ENCODE measurements at regions not wholly inside any gene's neighbourhood (a gene's known extent, or its start where the extent isn't known, plus 50 kb on each side); places are given as distances from the start of the nearest gene placed in this dataset.
"Not testable (repeated sequence)": the region's sequence is repeated elsewhere in the genome, so short reads cannot be mapped to it uniquely, and the experiment has no call there.

- H3K4me1 ChIP-seq (ENCODE audit: low read length) = no peaks in the 10 kb centered on the region
- H3K79me2 ChIP-seq (ENCODE audit: low read length) = no peaks in the 10 kb centered on the region
- no peak overlapping the region for H3K4me3 ChIP-seq (ENCODE audit: low read length)
- H3K36me3 ChIP-seq (replicated peaks; ENCODE audit: low read depth, low read length) = no peaks in the 10 kb centered on the region
- H3K4me2 ChIP-seq (ENCODE audit: low read length) = no peak overlapping the region
- no peak overlapping the region for H3K27ac ChIP-seq (ENCODE audit: low read length)
- H4K20me1 ChIP-seq (ENCODE audit: insufficient read depth, low read length) = no peaks in the 10 kb centered on the region
- H3K9me3 ChIP-seq (ENCODE audit: insufficient read depth, low read length) = no peaks in the 10 kb centered on the region
- no peak overlapping the region for H2AFZ ChIP-seq (ENCODE audit: low read depth, low read length)
- no peaks in the 10 kb centered on the region for H3K27me3 ChIP-seq (ENCODE audit: low read depth, low read length)
- no peak overlapping the region for H3K9ac ChIP-seq (ENCODE audit: low read length)
- TF ChIP-seq CTCF (IDR thresholded peaks at IDR 0.05; ENCODE audit: low read depth, low read length) (no peak), EZH2phosphoT487 (IDR thresholded peaks at IDR 0.05; ENCODE audit: low read depth) (no peak)
Observed at GRCh38 chr16:13718748-13719147, 201.2 kb upstream of the ERCC4 start.

- Histone ChIP-seq H3K9me3 (ENCODE audit: insufficient read depth, low read length) (no peaks in the 10 kb centered on the region), H3K27ac (ENCODE audit: low read length) (no peak overlapping the region), H2AFZ (ENCODE audit: low read depth, low read length) (no peak overlapping the region), H3K9ac (ENCODE audit: low read length) (no peak overlapping the region), H4K20me1 (ENCODE audit: insufficient read depth, low read length) (no peaks in the 10 kb centered on the region), H3K4me1 (ENCODE audit: low read length) (no peaks in the 10 kb centered on the region), H3K27me3 (ENCODE audit: low read depth, low read length) (no peaks in the 10 kb centered on the region), H3K4me3 (ENCODE audit: low read length) (no peak overlapping the region), H3K4me2 (ENCODE audit: low read length) (no peak overlapping the region), H3K36me3 (replicated peaks; ENCODE audit: low read depth, low read length) (no peaks in the 10 kb centered on the region), H3K79me2 (ENCODE audit: low read length) (no peaks in the 10 kb centered on the region)
- TF ChIP-seq EZH2phosphoT487 (IDR thresholded peaks at IDR 0.05; ENCODE audit: low read depth) (no peak), CTCF (IDR thresholded peaks at IDR 0.05; ENCODE audit: low read depth, low read length) (no peak)
Observed at GRCh38 chr16:13727943-13728342, 192.0 kb upstream of the ERCC4 start.

GRCh38 chr16:13733561-13733960 lies 186.4 kb upstream of the ERCC4 start:
- H3K27ac ChIP-seq (ENCODE audit: low read length) = no peak overlapping the region
- H3K4me3 ChIP-seq (ENCODE audit: low read length) = no peak overlapping the region
- H3K9me3 ChIP-seq (ENCODE audit: insufficient read depth, low read length) = no peaks in the 10 kb centered on the region
- no peak overlapping the region for H2AFZ ChIP-seq (ENCODE audit: low read depth, low read length)
- H3K79me2 ChIP-seq (ENCODE audit: low read length) = no peaks in the 10 kb centered on the region
- H3K4me1 ChIP-seq (ENCODE audit: low read length) = no peaks in the 10 kb centered on the region
- no peak overlapping the region for H3K9ac ChIP-seq (ENCODE audit: low read length)
- no peaks in the 10 kb centered on the region for H3K36me3 ChIP-seq (replicated peaks; ENCODE audit: low read depth, low read length)
- no peak overlapping the region for H3K4me2 ChIP-seq (ENCODE audit: low read length)
- peaks cover 30% of the 10 kb centered on the region for H3K27me3 ChIP-seq (ENCODE audit: low read depth, low read length)
- no peak for TF ChIP-seq EZH2phosphoT487 (IDR thresholded peaks at IDR 0.05; ENCODE audit: low read depth)
- no peaks in the 10 kb centered on the region for H4K20me1 ChIP-seq (ENCODE audit: insufficient read depth, low read length)

- not testable (repeated sequence) for H3K9me3 ChIP-seq (ENCODE audit: insufficient read depth, low read length); H3K4me2 ChIP-seq (ENCODE audit: low read length); H2AFZ ChIP-seq (ENCODE audit: low read depth, low read length); H3K27ac ChIP-seq (ENCODE audit: low read length); H3K79me2 ChIP-seq (ENCODE audit: low read length); H3K4me1 ChIP-seq (ENCODE audit: low read length); H3K9ac ChIP-seq (ENCODE audit: low read length); H3K36me3 ChIP-seq (replicated peaks; ENCODE audit: low read depth, low read length); H4K20me1 ChIP-seq (ENCODE audit: insufficient read depth, low read length); H3K4me3 ChIP-seq (ENCODE audit: low read length)
- peaks cover 24% of the 10 kb centered on the region; the same call in 1 of the 2 replicates for H3K27me3 ChIP-seq (ENCODE audit: low read depth, low read length)
Observed at GRCh38 chr16:13739621-13740373, 180.2 kb upstream of the ERCC4 start.

DNA sequence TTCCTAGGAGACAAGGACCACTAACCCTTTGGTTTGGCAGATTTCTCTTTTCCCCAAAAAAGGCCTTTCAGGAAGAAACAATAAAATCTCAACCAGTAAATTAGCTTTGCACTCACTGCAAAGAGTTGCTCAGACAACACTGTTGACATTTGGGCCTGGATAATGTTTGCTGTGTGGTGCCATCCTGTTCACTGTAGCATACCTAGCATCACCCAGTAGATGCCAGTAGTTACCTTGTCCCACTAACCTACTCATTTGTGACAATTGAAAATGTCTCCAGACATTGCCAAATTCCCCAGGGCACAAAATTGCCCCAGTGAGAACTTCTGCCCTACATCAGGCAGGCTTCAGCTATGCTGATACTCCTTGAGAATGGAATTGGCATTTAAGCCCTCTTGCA lies 177.0 kb upstream of the ERCC4 start:
- Histone ChIP-seq H3K4me3 (ENCODE audit: low read length) (no peak overlapping the region), H3K4me1 (ENCODE audit: low read length) (no peaks in the 10 kb centered on the region), H3K9me3 (ENCODE audit: insufficient read depth, low read length) (no peaks in the 10 kb centered on the region), H3K9ac (ENCODE audit: low read length) (no peak overlapping the region), H3K36me3 (replicated peaks; ENCODE audit: low read depth, low read length) (no peaks in the 10 kb centered on the region), H4K20me1 (ENCODE audit: insufficient read depth, low read length) (no peaks in the 10 kb centered on the region), H3K4me2 (ENCODE audit: low read length) (no peak overlapping the region), H2AFZ (ENCODE audit: low read depth, low read length) (no peak overlapping the region), H3K27ac (ENCODE audit: low read length) (no peak overlapping the region), H3K79me2 (ENCODE audit: low read length) (no peaks in the 10 kb centered on the region), H3K27me3 (ENCODE audit: low read depth, low read length) (peaks cover 8% of the 10 kb centered on the region; the same call in 1 of the 2 replicates)
- TF ChIP-seq EZH2phosphoT487 (IDR thresholded peaks at IDR 0.05; ENCODE audit: low read depth) (no peak), CTCF (IDR thresholded peaks at IDR 0.05; ENCODE audit: low read depth, low read length) (no peak)

Measured in OCI-LY3 (cell line).